K562 (cell line): ENCODE measurements at regions not wholly inside any gene's neighbourhood (a gene's known extent, or its start where the extent isn't known, plus 50 kb on each side); places are given as distances from the start of the nearest gene placed in this dataset.
"Not testable (repeated sequence)": the region's sequence is repeated elsewhere in the genome, so short reads cannot be mapped to it uniquely, and the experiment has no call there.

ENCODE experiments used
- ATAC-seq: fragments of 200-7000 bp; cut with Tn5 transposase; 3 replicates; pipeline ENCODE4 v1.9.1; 2020; ENCODE audit warnings: moderate library complexity
- BruUV-seq: library from RNA; stranded (reverse); fragments of 400-500 nt; replicated peaks from 2 replicates; lab custom pipeline; 2021; lab: Mats Ljungman, UMichigan
- CTCF ChIA-PET: fragments of 300-600 bp; formaldehyde crosslinking; extraction: SDS; loops from one replicate; lab custom pipeline; 2021; ENCODE audit warnings: low intra/inter-chr PET ratio; lab: Yijun Ruan, JAX
- POLR2A ChIA-PET: fragments of 300-600, 350-650 bp; sonication (Branson Sonifier 250); formaldehyde crosslinking; extraction: SDS; loops from one replicate; lab custom pipeline; 2021; ENCODE audit warnings: antibody characterized with exemption, inconsistent platforms; lab: Yijun Ruan, JAX
- DNase-seq, 4 experiments: peaks; one replicate each; pipeline versions ENCODE4 v3.0.0 to v3.0.0-alpha.2; 2011 to 2018; ENCODE audit warnings: low spot score in 3 of 4, mixed read lengths in 3 of 4; ENCODE audit errors: extremely low read depth in 1 of 4
- FAIRE-seq: peaks from 2 replicates; lab custom pipeline; 2011; peaks lifted over from hg19 to GRCh38; lab: Jason Lieb, UNC
- H2AFZ ChIP-seq: 2 replicates; pipeline ENCODE4 v1.6.0; 2011; ENCODE audit warnings: low read depth, low read length, control low read depth, inconsistent platforms
- H3K27ac ChIP-seq: fragments of 200-600 bp; 3 replicates; pipeline ENCODE4 v1.8.0; 2011; ENCODE audit warnings: low read depth, mild to moderate bottlenecking, control low read depth, inconsistent platforms, low read length, moderate library complexity, mixed read lengths; ENCODE audit errors: extremely low read depth
- H3K27me3 ChIP-seq, 2 experiments: fragments of 300-600 bp in 1 of 2; 2 replicates in 1 of 2; 3 replicates in 1 of 2; pipeline versions ENCODE4 v1.6.0 to v1.8.0; 2011; ENCODE audit warnings: inconsistent platforms in 2 of 2, low read length in 2 of 2, mild to moderate bottlenecking in 1 of 2, mixed read lengths in 1 of 2, moderate library complexity in 1 of 2; ENCODE audit not compliant: control insufficient read depth in 2 of 2, insufficient read depth in 2 of 2
- H3K36me3 ChIP-seq: fragments of 300-600 bp; 3 replicates; pipeline ENCODE4 v1.8.0; 2011; ENCODE audit warnings: mild to moderate bottlenecking, low read length, inconsistent platforms; ENCODE audit not compliant: control insufficient read depth, insufficient read depth
- H3K4me1 ChIP-seq, 2 experiments: fragments of 200-600 bp in 1 of 2; replicated peaks in 1 of 2; 2 replicates in 1 of 2; 3 replicates in 1 of 2; pipeline versions ENCODE4 v1.5.1 to v1.8.0; 2011; ENCODE audit warnings: inconsistent platforms in 2 of 2, low read length in 2 of 2, mild to moderate bottlenecking in 1 of 2, mixed read lengths in 1 of 2, moderate library complexity in 1 of 2; ENCODE audit not compliant: control insufficient read depth in 2 of 2, insufficient read depth in 2 of 2
- H3K4me2 ChIP-seq: 2 replicates; pipeline ENCODE4 v1.6.1; 2011; ENCODE audit warnings: low read length, control low read depth, inconsistent platforms, mixed read lengths; ENCODE audit not compliant: insufficient read depth
- H3K4me3 ChIP-seq: fragments of 200-600 bp; sonication (generic), shearing (Covaris generic); 2 replicates; pipeline ENCODE4 v1.5.1; 2016; ENCODE audit warnings: control low read depth, inconsistent platforms
- H3K79me2 ChIP-seq: fragments of 200-600 bp; 3 replicates; pipeline ENCODE4 v1.8.0; 2011; ENCODE audit warnings: low read length, inconsistent platforms; ENCODE audit not compliant: control insufficient read depth, insufficient read depth
- H3K9ac ChIP-seq, 2 experiments: 2 replicates each; pipeline versions ENCODE4 v1.6.0 to v1.6.1; 2011; ENCODE audit warnings: low read depth in 2 of 2, low read length in 2 of 2, control low read depth in 1 of 2, inconsistent platforms in 1 of 2, mild to moderate bottlenecking in 1 of 2, mixed read lengths in 1 of 2; ENCODE audit not compliant: insufficient read depth in 1 of 2
- H3K9me1 ChIP-seq: one replicate; pipeline ENCODE4 v1.6.0; 2011; ENCODE audit warnings: inconsistent platforms, mild to moderate bottlenecking, low read length, moderate library complexity; ENCODE audit not compliant: control insufficient read depth, insufficient read depth
- H3K9me3 ChIP-seq: replicated peaks from 2 replicates; pipeline ENCODE4 v1.5.1; 2011; ENCODE audit warnings: low read depth, low read length, inconsistent platforms; ENCODE audit not compliant: control insufficient read depth, insufficient read depth
- H4K20me1 ChIP-seq: replicated peaks from 2 replicates; pipeline ENCODE4 v1.6.1; 2011; ENCODE audit warnings: low read length, inconsistent platforms, mixed read lengths; ENCODE audit not compliant: control insufficient read depth, insufficient read depth
- CCAR2 ChIP-seq: fragments of 200-400 bp; formaldehyde crosslinking; IDR thresholded peaks from 2 replicates; pipeline ENCODE4 v1.6.1; 2017; ENCODE audit warnings: mild to moderate bottlenecking, low read depth, low read length
- FOS ChIP-seq: IDR thresholded peaks from 3 replicates; pipeline ENCODE4 v1.6.1; 2011; ENCODE audit not compliant: insufficient read length; ENCODE audit errors: extremely low read depth
- L3MBTL2 ChIP-seq: fragments of 450-650 bp; IDR thresholded peaks from 2 replicates; pipeline ENCODE4 v1.6.1; 2016; ENCODE audit warnings: mild to moderate bottlenecking, moderate library complexity
- MEF2D ChIP-seq: conservative IDR thresholded peaks from 2 replicates; pipeline ENCODE4 v1.6.1; 2016; ENCODE audit warnings: low read depth, missing genetic modification characterization, missing compliant biosample characterization
- NR2C1 ChIP-seq, 2 experiments: fragments of 450-650 bp; IDR thresholded peaks; 2 replicates each; pipeline ENCODE4 v1.6.1; 2017; ENCODE audit warnings: mild to moderate bottlenecking in 2 of 2, antibody characterized with exemption in 1 of 2, inconsistent platforms in 1 of 2, missing compliant biosample characterization in 1 of 2, missing genetic modification characterization in 1 of 2
- NR2C2 ChIP-seq, 2 experiments: fragments of 200-800 bp in 1 of 2; sonication (Bioruptor generic) in 1 of 2; sonication (generic) in 1 of 2; formaldehyde crosslinking in 1 of 2; IDR thresholded peaks; 2 replicates each; pipeline versions ENCODE4 v1.6.1 to v1.8.0; 2016 to 2022; ENCODE audit warnings: mild to moderate bottlenecking in 1 of 2, missing compliant biosample characterization in 1 of 2, missing genetic modification characterization in 1 of 2, missing genetic modification reagents in 1 of 2
- SMARCB1 ChIP-seq: IDR thresholded peaks from 2 replicates; pipeline ENCODE4 v1.6.1; 2011; ENCODE audit warnings: improper control_type of control experiment, low read depth; ENCODE audit not compliant: insufficient read length
- SRSF1 ChIP-seq: fragments of 200-400 bp; formaldehyde crosslinking; IDR thresholded peaks from 2 replicates; pipeline ENCODE4 v1.6.1; 2017; ENCODE audit warnings: mild to moderate bottlenecking, low read depth, low read length, moderate library complexity
- ZSCAN29 ChIP-seq: fragments of 450-650 bp; IDR thresholded peaks from 2 replicates; pipeline ENCODE4 v1.6.1; 2017
- WGBS: fragments of 100-300 bp; shearing (Covaris generic); methylation state at CpG from one replicate; pipeline ENCODE4 v1.1.6; 2016; ENCODE audit warnings: low coverage, mixed read lengths; ENCODE audit not compliant: insufficient coverage; ENCODE audit errors: missing lambda C conversion rate; 5-methylcytosine and 5-hydroxymethylcytosine counted together
- in situ Hi-C: fragments of 300-500 bp; cut with MboI; formaldehyde crosslinking; loops from 4 replicates; pipeline ENCODE4 v1.15.0; 2018; ENCODE audit warnings: inconsistent platforms, mixed read lengths
- intact Hi-C: fragments of 100-400 bp; cut with micrococcal nuclease; formaldehyde crosslinking; loops from 2 replicates; pipeline ENCODE4 v1.14.2; 2022
- TF ChIP-seq, protein P1 (sequence below), 3 experiments: fragments of 200-800 bp in 1 of 3; fragments of 250-450 bp in 1 of 3; fragments of 450-650 bp in 1 of 3; sonication (Bioruptor Pico) in 1 of 3; sonication (Bioruptor generic) in 1 of 3; formaldehyde crosslinking in 1 of 3; IDR thresholded peaks; 2 replicates each; pipeline versions ENCODE4 v1.6.1 to v1.8.0; 2016 to 2022; ENCODE audit warnings: mild to moderate bottlenecking in 2 of 3, missing genetic modification characterization in 2 of 3, missing compliant biosample characterization in 1 of 3, moderate library complexity in 1 of 3

DNA sequence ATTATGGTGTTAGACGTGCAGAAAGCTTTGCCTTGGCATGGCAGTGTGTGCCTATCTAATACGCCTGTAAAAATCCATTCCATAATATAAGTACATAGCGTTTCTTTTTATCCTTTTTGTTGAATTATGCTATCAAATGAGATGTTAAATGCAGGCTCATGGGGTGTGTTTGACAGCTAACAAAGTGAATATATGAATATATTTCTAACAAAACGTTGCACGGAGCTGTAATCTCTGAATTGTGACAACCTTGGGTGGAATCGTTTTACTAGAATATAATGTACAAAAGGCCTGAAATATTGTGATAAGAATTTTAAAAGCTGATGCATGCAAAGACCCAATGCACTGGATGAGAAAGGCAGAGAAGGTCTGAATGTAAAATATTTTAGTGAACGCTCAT, 763.7 kb upstream of the TMEM132C start:
- Histone ChIP-seq H3K36me3 (no peaks in the 10 kb centered on the region), H3K4me1 (no peaks in the 10 kb centered on the region), H3K4me2 (no peak overlapping the region), H3K4me3 (no peak overlapping the region), H3K27ac (no peak overlapping the region), H3K27me3 (no peaks in the 10 kb centered on the region), H3K79me2 (no peaks in the 10 kb centered on the region), H4K20me1 (no peaks in the 10 kb centered on the region), H3K9me1 (no peaks in the 10 kb centered on the region), H3K9ac (no peak overlapping the region), H3K9me3 (no peaks in the 10 kb centered on the region), H2AFZ (no peak overlapping the region)
- POLR2A ChIA-PET, result interaction anchor here (0.5 kb wide), 1 partner anchor 120 kb away, joined by 5 read pairs; no protein-coding TSS in a partner anchor
- no TSS peak for BruUV-seq
- CTCF ChIA-PET, result no interaction called here
- DNase-seq (no peak), ATAC-seq (no peak), FAIRE-seq (no peak)
- WGBS, result under 1% methylated on average over 7 of the region's 7 CpGs
- intact Hi-C loops (no loop called here), in situ Hi-C loops (no loop called here)
- TF ChIP-seq, protein P1, sequence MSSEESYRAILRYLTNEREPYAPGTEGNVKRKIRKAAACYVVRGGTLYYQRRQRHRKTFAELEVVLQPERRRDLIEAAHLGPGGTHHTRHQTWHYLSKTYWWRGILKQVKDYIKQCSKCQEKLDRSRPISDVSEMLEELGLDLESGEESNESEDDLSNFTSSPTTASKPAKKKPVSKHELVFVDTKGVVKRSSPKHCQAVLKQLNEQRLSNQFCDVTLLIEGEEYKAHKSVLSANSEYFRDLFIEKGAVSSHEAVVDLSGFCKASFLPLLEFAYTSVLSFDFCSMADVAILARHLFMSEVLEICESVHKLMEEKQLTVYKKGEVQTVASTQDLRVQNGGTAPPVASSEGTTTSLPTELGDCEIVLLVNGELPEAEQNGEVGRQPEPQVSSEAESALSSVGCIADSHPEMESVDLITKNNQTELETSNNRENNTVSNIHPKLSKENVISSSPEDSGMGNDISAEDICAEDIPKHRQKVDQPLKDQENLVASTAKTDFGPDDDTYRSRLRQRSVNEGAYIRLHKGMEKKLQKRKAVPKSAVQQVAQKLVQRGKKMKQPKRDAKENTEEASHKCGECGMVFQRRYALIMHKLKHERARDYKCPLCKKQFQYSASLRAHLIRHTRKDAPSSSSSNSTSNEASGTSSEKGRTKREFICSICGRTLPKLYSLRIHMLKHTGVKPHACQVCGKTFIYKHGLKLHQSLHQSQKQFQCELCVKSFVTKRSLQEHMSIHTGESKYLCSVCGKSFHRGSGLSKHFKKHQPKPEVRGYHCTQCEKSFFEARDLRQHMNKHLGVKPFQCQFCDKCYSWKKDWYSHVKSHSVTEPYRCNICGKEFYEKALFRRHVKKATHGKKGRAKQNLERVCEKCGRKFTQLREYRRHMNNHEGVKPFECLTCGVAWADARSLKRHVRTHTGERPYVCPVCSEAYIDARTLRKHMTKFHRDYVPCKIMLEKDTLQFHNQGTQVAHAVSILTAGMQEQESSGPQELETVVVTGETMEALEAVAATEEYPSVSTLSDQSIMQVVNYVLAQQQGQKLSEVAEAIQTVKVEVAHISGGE (CRISPR knock-in tag; IDR thresholded peaks at IDR 0.05), result no peak
- TF ChIP-seq NR2C2 (CRISPR knock-in tag; IDR thresholded peaks at IDR 0.05), result no peak
- TF ChIP-seq NR2C2 (tag; IDR thresholded peaks at IDR 0.05), result no peak
- no peak for TF ChIP-seq L3MBTL2
- TF ChIP-seq CCAR2, result no peak
- TF ChIP-seq MEF2D (tag), result no peak
- no peak for TF ChIP-seq SMARCB1
- no peak for TF ChIP-seq ZSCAN29
- no peak for TF ChIP-seq NR2C1 (IDR thresholded peaks at IDR 0.05)
- no peak for TF ChIP-seq NR2C1 (tag; IDR thresholded peaks at IDR 0.05)
- no peak for TF ChIP-seq SRSF1
- TF ChIP-seq FOS, result no peak

GRCh38 chr12:127503996-127504395, 763.0 kb upstream of the TMEM132C start:
- BruUV-seq, ATAC-seq, H2AFZ ChIP-seq, H3K4me2 ChIP-seq, H3K4me1 ChIP-seq, intact Hi-C loops, POLR2A ChIA-PET, CTCF ChIA-PET, H3K27ac ChIP-seq, H3K36me3 ChIP-seq, H4K20me1 ChIP-seq, H3K79me2 ChIP-seq, H3K4me3 ChIP-seq, H3K9me1 ChIP-seq, DNase-seq, in situ Hi-C loops, H3K27me3 ChIP-seq, H3K9me3 ChIP-seq, H3K9ac ChIP-seq, FAIRE-seq: not testable (repeated sequence)
- 0% methylated on average over 4 of the region's 4 CpGs for WGBS
